GM18867 (cell line): ENCODE measurements at regions not wholly inside any gene's neighbourhood (a gene's known extent, or its start where the extent isn't known, plus 50 kb on each side); places are given as distances from the start of the nearest gene placed in this dataset.
A peak's percentile ranks its signal among the peaks of the same experiment; 100 is the strongest.

Experiments
- ATAC-seq: cut with Tn5 transposase; IDR thresholded peaks from one replicate; pipeline ENCODE4 v1.9.1; 2021; ENCODE audit warnings: mild to moderate bottlenecking, moderate library complexity; ENCODE audit not compliant: unreplicated experiment

- no peak for ATAC-seq
Observed at GRCh38 chr21:16283516-16283915, 553.7 kb downstream of the USP25 start.

GRCh38 chr21:16285605-16286126 is 555.9 kb downstream of the USP25 start:
- ATAC-seq = no peak

- ATAC-seq = no peak
Observed at GRCh38 chr21:16287046-16287445, 557.3 kb downstream of the USP25 start.

- ATAC-seq = no peak
Observed at GRCh38 chr21:16291296-16291695, 561.5 kb downstream of the USP25 start.

GRCh38 chr21:16294128-16294527 is 564.3 kb downstream of the USP25 start:
- no peak for ATAC-seq

- ATAC-seq = no peak
Observed at GRCh38 chr21:16302851-16303282, 573.1 kb downstream of the USP25 start.

- ATAC-seq = no peak
Observed at GRCh38 chr21:16304174-16305095, 574.7 kb downstream of the USP25 start.

- ATAC-seq = no peak
Observed at GRCh38 chr21:16305686-16306085, 575.9 kb downstream of the USP25 start.

- ATAC-seq = no peak
Observed at GRCh38 chr21:16307256-16307655, 577.5 kb downstream of the USP25 start.

GRCh38 chr21:16308269-16308668 is 578.5 kb downstream of the USP25 start:
- peak; percentile 83 for ATAC-seq

- no peak for ATAC-seq
Observed at GRCh38 chr21:16309250-16309971, 579.6 kb downstream of the USP25 start.

- ATAC-seq = no peak
Observed at GRCh38 chr21:16310176-16310575, 580.4 kb downstream of the USP25 start.

- no peak for ATAC-seq
Observed at GRCh38 chr21:16311229-16311628, 581.4 kb downstream of the USP25 start.

- ATAC-seq = no peak
Observed at GRCh38 chr21:16312321-16312720, 582.5 kb downstream of the USP25 start.

- no peak for ATAC-seq
Observed at GRCh38 chr21:16315223-16315622, 585.4 kb downstream of the USP25 start.

GRCh38 chr21:16318651-16319300 is 589.0 kb downstream of the USP25 start:
- no peak for ATAC-seq

- ATAC-seq = no peak
Observed at GRCh38 chr21:16320110-16320509, 590.3 kb downstream of the USP25 start.

- no peak for ATAC-seq
Observed at GRCh38 chr21:16322454-16322853, 592.7 kb downstream of the USP25 start.

GRCh38 chr21:16323596-16323995 is 593.8 kb downstream of the USP25 start:
- ATAC-seq = no peak

- ATAC-seq = no peak
Observed at GRCh38 chr21:16324630-16325029, 594.8 kb downstream of the USP25 start.
